ENCODE measurements at regions not wholly inside any gene's neighbourhood (a gene's known extent, or its start where the extent isn't known, plus 50 kb on each side); places are given as distances from the start of the nearest gene placed in this dataset.

DNA sequence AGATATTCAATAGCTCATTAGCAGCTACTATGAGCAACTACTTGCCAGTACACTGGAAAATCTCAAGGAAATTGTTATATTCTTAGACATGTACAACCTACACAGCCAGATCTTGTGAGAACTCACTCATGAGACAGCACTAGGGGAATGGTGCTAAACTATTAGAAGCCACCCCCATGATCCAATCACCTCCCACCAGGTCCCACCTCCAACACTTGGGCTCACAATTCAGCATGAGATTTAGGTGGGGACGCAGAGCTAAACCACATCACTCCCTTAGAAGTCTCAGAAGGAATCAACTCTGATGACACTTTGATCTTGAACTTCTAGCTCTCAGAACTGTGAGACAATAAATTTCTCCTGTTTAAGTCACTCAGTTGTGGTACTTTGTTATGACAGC, 418.3 kb upstream of the SPHKAP start:
- no peak for TF ChIP-seq POLR2A (IDR thresholded peaks at IDR 0.05)
- TF ChIP-seq, protein P1, sequence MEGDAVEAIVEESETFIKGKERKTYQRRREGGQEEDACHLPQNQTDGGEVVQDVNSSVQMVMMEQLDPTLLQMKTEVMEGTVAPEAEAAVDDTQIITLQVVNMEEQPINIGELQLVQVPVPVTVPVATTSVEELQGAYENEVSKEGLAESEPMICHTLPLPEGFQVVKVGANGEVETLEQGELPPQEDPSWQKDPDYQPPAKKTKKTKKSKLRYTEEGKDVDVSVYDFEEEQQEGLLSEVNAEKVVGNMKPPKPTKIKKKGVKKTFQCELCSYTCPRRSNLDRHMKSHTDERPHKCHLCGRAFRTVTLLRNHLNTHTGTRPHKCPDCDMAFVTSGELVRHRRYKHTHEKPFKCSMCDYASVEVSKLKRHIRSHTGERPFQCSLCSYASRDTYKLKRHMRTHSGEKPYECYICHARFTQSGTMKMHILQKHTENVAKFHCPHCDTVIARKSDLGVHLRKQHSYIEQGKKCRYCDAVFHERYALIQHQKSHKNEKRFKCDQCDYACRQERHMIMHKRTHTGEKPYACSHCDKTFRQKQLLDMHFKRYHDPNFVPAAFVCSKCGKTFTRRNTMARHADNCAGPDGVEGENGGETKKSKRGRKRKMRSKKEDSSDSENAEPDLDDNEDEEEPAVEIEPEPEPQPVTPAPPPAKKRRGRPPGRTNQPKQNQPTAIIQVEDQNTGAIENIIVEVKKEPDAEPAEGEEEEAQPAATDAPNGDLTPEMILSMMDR (IDR thresholded peaks at IDR 0.05 in 4 of 5, conservative IDR thresholded peaks at IDR 0.05 in 1 of 5), result no peak
